ENCODE measurements at regions not wholly inside any gene's neighbourhood (a gene's known extent, or its start where the extent isn't known, plus 50 kb on each side); places are given as distances from the start of the nearest gene placed in this dataset.

GRCh38 chr9:135015565-135015964, 71.9 kb upstream of the OLFM1 start:
- no peak for TF ChIP-seq CTCF (IDR thresholded peaks at IDR 0.05)
- H3K4me3 ChIP-seq (ENCODE audit: low read depth in 1 of 2, low read length in 1 of 2): no peak overlapping the region
- H3K27ac ChIP-seq: no peak overlapping the region
- H3K36me3 ChIP-seq: no peaks in the 10 kb centered on the region
- H3K9me3 ChIP-seq: no peaks in the 10 kb centered on the region
- H3K27me3 ChIP-seq: peaks cover 19% of the 10 kb centered on the region
- H3K4me1 ChIP-seq (ENCODE audit: control insufficient read depth in 1 of 2, insufficient read depth in 1 of 2, low read depth in 1 of 2, low read length in 1 of 2): no peaks in the 10 kb centered on the region

GRCh38 chr9:135016037-135016640, 71.3 kb upstream of the OLFM1 start:
- H3K9me3 ChIP-seq: no peaks in the 10 kb centered on the region
- H3K27ac ChIP-seq: no peak overlapping the region
- no peak overlapping the region for H3K4me3 ChIP-seq (ENCODE audit: low read depth in 1 of 2, low read length in 1 of 2)
- TF ChIP-seq CTCF (IDR thresholded peaks at IDR 0.05): no peak
- H3K36me3 ChIP-seq: no peaks in the 10 kb centered on the region
- H3K27me3 ChIP-seq: peaks cover 24% of the 10 kb centered on the region
- H3K4me1 ChIP-seq (ENCODE audit: control insufficient read depth in 1 of 2, insufficient read depth in 1 of 2, low read depth in 1 of 2, low read length in 1 of 2): no peaks in the 10 kb centered on the region

GRCh38 chr9:135016876-135017275, 70.6 kb upstream of the OLFM1 start:
- no peak overlapping the region for H3K4me3 ChIP-seq (ENCODE audit: low read depth in 1 of 2, low read length in 1 of 2)
- no peaks in the 10 kb centered on the region for H3K9me3 ChIP-seq
- no peak overlapping the region for H3K27ac ChIP-seq
- H3K27me3 ChIP-seq: peaks cover 28% of the 10 kb centered on the region
- TF ChIP-seq CTCF (IDR thresholded peaks at IDR 0.05): no peak
- H3K36me3 ChIP-seq: no peaks in the 10 kb centered on the region
- no peaks in the 10 kb centered on the region for H3K4me1 ChIP-seq (ENCODE audit: control insufficient read depth in 1 of 2, insufficient read depth in 1 of 2, low read depth in 1 of 2, low read length in 1 of 2)

- H3K27me3 ChIP-seq: peaks cover 28% of the 10 kb centered on the region
- no peak overlapping the region for H3K4me3 ChIP-seq (ENCODE audit: low read depth in 1 of 2, low read length in 1 of 2)
- H3K27ac ChIP-seq: no peak overlapping the region
- H3K36me3 ChIP-seq: no peaks in the 10 kb centered on the region
- H3K4me1 ChIP-seq (ENCODE audit: control insufficient read depth in 1 of 2, insufficient read depth in 1 of 2, low read depth in 1 of 2, low read length in 1 of 2): no peaks in the 10 kb centered on the region
- no peak for TF ChIP-seq CTCF (IDR thresholded peaks at IDR 0.05)
- H3K9me3 ChIP-seq: no peaks in the 10 kb centered on the region
Measured at GRCh38 chr9:135017899-135018298, 69.6 kb upstream of the OLFM1 start.

GRCh38 chr9:135018306-135018915, 69.1 kb upstream of the OLFM1 start:
- TF ChIP-seq CTCF (IDR thresholded peaks at IDR 0.05): no peak
- Histone ChIP-seq H3K9me3 (no peaks in the 10 kb centered on the region), H3K27ac (no peak overlapping the region), H3K27me3 (peaks cover 33% of the 10 kb centered on the region), H3K4me1 (ENCODE audit: control insufficient read depth in 1 of 2, insufficient read depth in 1 of 2, low read depth in 1 of 2, low read length in 1 of 2) (no peaks in the 10 kb centered on the region), H3K4me3 (ENCODE audit: low read depth in 1 of 2, low read length in 1 of 2) (no peak overlapping the region), H3K36me3 (no peaks in the 10 kb centered on the region)

Measured in neutrophil (primary cell).